ENCODE measurements at regions not wholly inside any gene's neighbourhood (a gene's known extent, or its start where the extent isn't known, plus 50 kb on each side); places are given as distances from the start of the nearest gene placed in this dataset.

- Histone ChIP-seq H2AFZ (ENCODE audit: low read length, unreplicated experiment) (no peak overlapping the region), H3K27me3 (ENCODE audit: insufficient read depth, low read length) (peaks cover 7% of the 10 kb centered on the region; the same call in 1 of the 2 replicates), H3K36me3 (ENCODE audit: insufficient read depth, low read length) (no peaks in the 10 kb centered on the region), H3K79me2 (ENCODE audit: control insufficient read depth, insufficient read depth, low read length, unreplicated experiment) (no peaks in the 10 kb centered on the region), H3K4me3 (ENCODE audit: low read depth, low read length) (no peak overlapping the region), H3K27ac (ENCODE audit: low read depth, low read length) (no peak overlapping the region), H3K4me1 (ENCODE audit: control insufficient read depth, insufficient read depth, low read length, unreplicated experiment) (no peaks in the 10 kb centered on the region)
These were observed 202.4 kb upstream of the HNRNPA3 start for GRCh38 chr2:177010146-177010545.

GRCh38 chr2:177010861-177011260 lies 201.7 kb upstream of the HNRNPA3 start:
- Histone ChIP-seq H3K4me3 (ENCODE audit: low read depth, low read length) (no peak overlapping the region), H3K27me3 (ENCODE audit: insufficient read depth, low read length) (peaks cover 7% of the 10 kb centered on the region; the same call in 1 of the 2 replicates), H2AFZ (ENCODE audit: low read length, unreplicated experiment) (no peak overlapping the region), H3K79me2 (ENCODE audit: control insufficient read depth, insufficient read depth, low read length, unreplicated experiment) (no peaks in the 10 kb centered on the region), H3K27ac (ENCODE audit: low read depth, low read length) (no peak overlapping the region), H3K36me3 (ENCODE audit: insufficient read depth, low read length) (no peaks in the 10 kb centered on the region), H3K4me1 (ENCODE audit: control insufficient read depth, insufficient read depth, low read length, unreplicated experiment) (no peaks in the 10 kb centered on the region)

- no peak overlapping the region for H3K27ac ChIP-seq (ENCODE audit: low read depth, low read length)
- H3K79me2 ChIP-seq (ENCODE audit: control insufficient read depth, insufficient read depth, low read length, unreplicated experiment) = no peaks in the 10 kb centered on the region
- no peak overlapping the region for H3K4me3 ChIP-seq (ENCODE audit: low read depth, low read length)
- H3K27me3 ChIP-seq (ENCODE audit: insufficient read depth, low read length) = peaks cover 14% of the 10 kb centered on the region; the same call in 1 of the 2 replicates
- no peak overlapping the region for H2AFZ ChIP-seq (ENCODE audit: low read length, unreplicated experiment)
- no peaks in the 10 kb centered on the region for H3K4me1 ChIP-seq (ENCODE audit: control insufficient read depth, insufficient read depth, low read length, unreplicated experiment)
- no peaks in the 10 kb centered on the region for H3K36me3 ChIP-seq (ENCODE audit: insufficient read depth, low read length)
These were observed 197.6 kb upstream of the HNRNPA3 start for GRCh38 chr2:177014946-177015345.

- Histone ChIP-seq H3K36me3 (ENCODE audit: insufficient read depth, low read length) (no peaks in the 10 kb centered on the region), H3K27ac (ENCODE audit: low read depth, low read length) (no peak overlapping the region), H3K4me1 (ENCODE audit: control insufficient read depth, insufficient read depth, low read length, unreplicated experiment) (no peaks in the 10 kb centered on the region), H3K27me3 (ENCODE audit: insufficient read depth, low read length) (peaks cover 19% of the 10 kb centered on the region; the same call in 1 of the 2 replicates), H3K4me3 (ENCODE audit: low read depth, low read length) (no peak overlapping the region), H3K79me2 (ENCODE audit: control insufficient read depth, insufficient read depth, low read length, unreplicated experiment) (no peaks in the 10 kb centered on the region), H2AFZ (ENCODE audit: low read length, unreplicated experiment) (no peak overlapping the region)
These were observed 197.2 kb upstream of the HNRNPA3 start for GRCh38 chr2:177015356-177015923.

- H3K4me1 ChIP-seq (ENCODE audit: control insufficient read depth, insufficient read depth, low read length, unreplicated experiment) = no peaks in the 10 kb centered on the region
- H3K27me3 ChIP-seq (ENCODE audit: insufficient read depth, low read length) = peaks cover 49% of the 10 kb centered on the region
- H3K27ac ChIP-seq (ENCODE audit: low read depth, low read length) = no peak overlapping the region
These were observed 192.0 kb upstream of the HNRNPA3 start for GRCh38 chr2:177020524-177021119.

GRCh38 chr2:177021706-177022343 lies 190.8 kb upstream of the HNRNPA3 start:
- H3K79me2 ChIP-seq (ENCODE audit: control insufficient read depth, insufficient read depth, low read length, unreplicated experiment) = no peaks in the 10 kb centered on the region
- H3K4me3 ChIP-seq (ENCODE audit: low read depth, low read length) = no peak overlapping the region
- no peak overlapping the region for H2AFZ ChIP-seq (ENCODE audit: low read length, unreplicated experiment)
- no peaks in the 10 kb centered on the region for H3K4me1 ChIP-seq (ENCODE audit: control insufficient read depth, insufficient read depth, low read length, unreplicated experiment)
- H3K36me3 ChIP-seq (ENCODE audit: insufficient read depth, low read length) = no peaks in the 10 kb centered on the region
- H3K27me3 ChIP-seq (ENCODE audit: insufficient read depth, low read length) = peaks cover 61% of the 10 kb centered on the region
- no peak overlapping the region for H3K27ac ChIP-seq (ENCODE audit: low read depth, low read length)

More at GRCh38 chr2:177020524-177021119, 192.0 kb upstream of the HNRNPA3 start:
- H3K4me3 ChIP-seq (ENCODE audit: low read depth, low read length) = no peak overlapping the region
- H3K36me3 ChIP-seq (ENCODE audit: insufficient read depth, low read length) = no peaks in the 10 kb centered on the region
- no peak overlapping the region for H2AFZ ChIP-seq (ENCODE audit: low read length, unreplicated experiment)
- no peaks in the 10 kb centered on the region for H3K79me2 ChIP-seq (ENCODE audit: control insufficient read depth, insufficient read depth, low read length, unreplicated experiment)

- H3K36me3 ChIP-seq (ENCODE audit: insufficient read depth, low read length) = no peaks in the 10 kb centered on the region
- H3K79me2 ChIP-seq (ENCODE audit: control insufficient read depth, insufficient read depth, low read length, unreplicated experiment) = no peaks in the 10 kb centered on the region
- H2AFZ ChIP-seq (ENCODE audit: low read length, unreplicated experiment) = no peak overlapping the region
- no peaks in the 10 kb centered on the region for H3K4me1 ChIP-seq (ENCODE audit: control insufficient read depth, insufficient read depth, low read length, unreplicated experiment)
- no peak overlapping the region for H3K27ac ChIP-seq (ENCODE audit: low read depth, low read length)
- H3K4me3 ChIP-seq (ENCODE audit: low read depth, low read length) = no peak overlapping the region
- H3K27me3 ChIP-seq (ENCODE audit: insufficient read depth, low read length) = peaks cover 58% of the 10 kb centered on the region
These were observed 187.8 kb upstream of the HNRNPA3 start for GRCh38 chr2:177024765-177025164.

GRCh38 chr2:177026253-177026652 lies 186.3 kb upstream of the HNRNPA3 start:
- H3K4me3 ChIP-seq (ENCODE audit: low read depth, low read length) = no peak overlapping the region
- no peaks in the 10 kb centered on the region for H3K4me1 ChIP-seq (ENCODE audit: control insufficient read depth, insufficient read depth, low read length, unreplicated experiment)
- H3K27me3 ChIP-seq (ENCODE audit: insufficient read depth, low read length) = peaks cover 49% of the 10 kb centered on the region
- no peak overlapping the region for H2AFZ ChIP-seq (ENCODE audit: low read length, unreplicated experiment)
- H3K27ac ChIP-seq (ENCODE audit: low read depth, low read length) = no peak overlapping the region
- H3K36me3 ChIP-seq (ENCODE audit: insufficient read depth, low read length) = no peaks in the 10 kb centered on the region
- H3K79me2 ChIP-seq (ENCODE audit: control insufficient read depth, insufficient read depth, low read length, unreplicated experiment) = no peaks in the 10 kb centered on the region

GRCh38 chr2:177026956-177027355 lies 185.6 kb upstream of the HNRNPA3 start:
- Histone ChIP-seq H3K79me2 (ENCODE audit: control insufficient read depth, insufficient read depth, low read length, unreplicated experiment) (no peaks in the 10 kb centered on the region), H3K27ac (ENCODE audit: low read depth, low read length) (no peak overlapping the region), H3K4me1 (ENCODE audit: control insufficient read depth, insufficient read depth, low read length, unreplicated experiment) (no peaks in the 10 kb centered on the region), H2AFZ (ENCODE audit: low read length, unreplicated experiment) (no peak overlapping the region), H3K36me3 (ENCODE audit: insufficient read depth, low read length) (no peaks in the 10 kb centered on the region), H3K4me3 (ENCODE audit: low read depth, low read length) (no peak overlapping the region), H3K27me3 (ENCODE audit: insufficient read depth, low read length) (peaks cover 45% of the 10 kb centered on the region)

GRCh38 chr2:177028296-177028695 lies 184.3 kb upstream of the HNRNPA3 start:
- no peaks in the 10 kb centered on the region for H3K79me2 ChIP-seq (ENCODE audit: control insufficient read depth, insufficient read depth, low read length, unreplicated experiment)
- no peaks in the 10 kb centered on the region for H3K36me3 ChIP-seq (ENCODE audit: insufficient read depth, low read length)
- H2AFZ ChIP-seq (ENCODE audit: low read length, unreplicated experiment) = no peak overlapping the region
- H3K27me3 ChIP-seq (ENCODE audit: insufficient read depth, low read length) = peaks cover 47% of the 10 kb centered on the region
- H3K27ac ChIP-seq (ENCODE audit: low read depth, low read length) = no peak overlapping the region
- no peak overlapping the region for H3K4me3 ChIP-seq (ENCODE audit: low read depth, low read length)
- no peaks in the 10 kb centered on the region for H3K4me1 ChIP-seq (ENCODE audit: control insufficient read depth, insufficient read depth, low read length, unreplicated experiment)

GRCh38 chr2:177029075-177029474 lies 183.5 kb upstream of the HNRNPA3 start:
- Histone ChIP-seq H3K4me1 (ENCODE audit: control insufficient read depth, insufficient read depth, low read length, unreplicated experiment) (no peaks in the 10 kb centered on the region), H3K4me3 (ENCODE audit: low read depth, low read length) (no peak overlapping the region), H3K27ac (ENCODE audit: low read depth, low read length) (no peak overlapping the region), H3K36me3 (ENCODE audit: insufficient read depth, low read length) (no peaks in the 10 kb centered on the region), H3K79me2 (ENCODE audit: control insufficient read depth, insufficient read depth, low read length, unreplicated experiment) (no peaks in the 10 kb centered on the region), H3K27me3 (ENCODE audit: insufficient read depth, low read length) (peaks cover 50% of the 10 kb centered on the region), H2AFZ (ENCODE audit: low read length, unreplicated experiment) (no peak overlapping the region)

Data from ACC112 (cell line).